Bronchial epithelial cell (primary cell): ENCODE measurements at regions not wholly inside any gene's neighbourhood (a gene's known extent, or its start where the extent isn't known, plus 50 kb on each side); places are given as distances from the start of the nearest gene placed in this dataset.
"Not testable (repeated sequence)": the region's sequence is repeated elsewhere in the genome, so short reads cannot be mapped to it uniquely, and the experiment has no call there.

Source experiments
- DNase-seq: peaks from one replicate; pipeline ENCODE4 v3.0.0-alpha.2; 2010; ENCODE audit warnings: low read depth
- FAIRE-seq: peaks from 2 replicates; lab custom pipeline; 2011; peaks lifted over from hg19 to GRCh38; lab: Jason Lieb, UNC
- H3K27me3 ChIP-seq: 2 replicates; pipeline ENCODE4 v1.5.1; 2011; ENCODE audit warnings: low read length; ENCODE audit not compliant: control insufficient read depth, insufficient read depth
- H3K36me3 ChIP-seq: 2 replicates; pipeline ENCODE4 v1.5.1; 2011; ENCODE audit warnings: low read length; ENCODE audit not compliant: control insufficient read depth, insufficient read depth
- H3K4me3 ChIP-seq: 2 replicates; pipeline ENCODE4 v1.5.1; 2011; ENCODE audit warnings: mild to moderate bottlenecking, low read depth, low read length, control low read depth
- CTCF ChIP-seq: IDR thresholded peaks from 2 replicates; pipeline ENCODE4 v1.5.1; 2011; ENCODE audit warnings: mild to moderate bottlenecking, moderate library complexity, low read length, control low read depth, inconsistent platforms; ENCODE audit not compliant: insufficient read depth, severe bottlenecking

GRCh38 chr4:23023666-23024065 is 330.9 kb downstream of the GBA3 start:
- FAIRE-seq = no peak
- peak; percentile 43 for DNase-seq

GRCh38 chr4:23023121-23023520 is 330.4 kb downstream of the GBA3 start:
- FAIRE-seq = no peak
- H3K36me3 ChIP-seq = no peaks in the 10 kb centered on the region
- no peaks in the 10 kb centered on the region for H3K27me3 ChIP-seq
- no peak overlapping the region for H3K4me3 ChIP-seq
- no peak for DNase-seq
- TF ChIP-seq CTCF = no peak

More at GRCh38 chr4:23023666-23024065, 330.9 kb downstream of the GBA3 start:
- Histone ChIP-seq H3K36me3 (no peaks in the 10 kb centered on the region), H3K4me3 (no peak overlapping the region), H3K27me3 (no peaks in the 10 kb centered on the region)
- TF ChIP-seq CTCF = no peak

GRCh38 chr4:23022032-23022431 is 329.3 kb downstream of the GBA3 start:
- DNase-seq (peak; percentile 69), FAIRE-seq (no peak)

GRCh38 chr4:23021040-23021439 is 328.3 kb downstream of the GBA3 start:
- TF ChIP-seq CTCF = no peak
- no peaks in the 10 kb centered on the region for H3K27me3 ChIP-seq
- H3K4me3 ChIP-seq = no peak overlapping the region
- no peak for DNase-seq
- H3K36me3 ChIP-seq = no peaks in the 10 kb centered on the region
- FAIRE-seq = no peak

More at GRCh38 chr4:23022032-23022431, 329.3 kb downstream of the GBA3 start:
- Histone ChIP-seq H3K27me3 (no peaks in the 10 kb centered on the region), H3K36me3 (no peaks in the 10 kb centered on the region), H3K4me3 (no peak overlapping the region)
- no peak for TF ChIP-seq CTCF

- not testable (repeated sequence) for H3K4me3 ChIP-seq, DNase-seq, FAIRE-seq, H3K27me3 ChIP-seq, H3K36me3 ChIP-seq
Measured at GRCh38 chr4:23020399-23020798, 327.7 kb downstream of the GBA3 start.

GRCh38 chr4:23016981-23017380 is 324.2 kb downstream of the GBA3 start:
- DNase-seq (no peak), FAIRE-seq (no peak)
- H3K27me3 ChIP-seq = no peaks in the 10 kb centered on the region
- H3K36me3 ChIP-seq = no peaks in the 10 kb centered on the region
- TF ChIP-seq CTCF = no peak
- no peak overlapping the region for H3K4me3 ChIP-seq
